ENCODE measurements at regions not wholly inside any gene's neighbourhood (a gene's known extent, or its start where the extent isn't known, plus 50 kb on each side); places are given as distances from the start of the nearest gene placed in this dataset.
A peak's percentile ranks its signal among the peaks of the same experiment; 100 is the strongest.
"Not testable (repeated sequence)": the region's sequence is repeated elsewhere in the genome, so short reads cannot be mapped to it uniquely, and the experiment has no call there.

DNA sequence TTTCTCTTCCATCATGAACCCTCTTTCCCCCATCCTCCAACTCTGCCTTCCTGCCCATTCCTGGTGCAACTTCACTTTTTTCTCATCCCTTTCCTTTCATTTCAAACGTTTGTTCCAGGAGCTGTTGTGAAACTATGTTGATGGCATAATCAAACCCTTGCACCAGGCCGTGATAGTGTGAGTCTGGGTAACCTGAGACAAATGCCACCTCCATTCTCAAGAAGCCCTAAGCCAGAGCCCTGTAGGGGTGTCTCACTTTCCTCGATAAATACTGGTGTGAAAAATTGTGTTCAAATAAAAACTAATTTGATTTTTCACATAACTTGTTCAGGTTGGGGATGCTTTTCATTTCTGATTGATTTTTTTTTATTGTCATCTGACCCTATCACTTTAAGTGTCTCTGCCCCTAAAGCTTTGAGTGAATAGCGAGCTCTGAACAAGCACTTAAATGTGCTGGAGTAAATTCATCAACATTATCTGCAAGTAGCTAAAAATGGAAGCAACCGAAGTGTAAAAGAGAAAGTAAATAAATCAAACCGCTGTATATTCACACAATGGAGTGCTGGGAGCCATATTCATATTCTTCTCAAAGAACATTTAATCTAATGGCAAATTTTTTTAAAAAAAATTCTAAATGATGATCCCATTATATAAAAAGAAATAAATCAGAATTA lies 303.1 kb upstream of the CDYL start:
- no peak for TF ChIP-seq MYC (IDR thresholded peaks at IDR 0.05; ENCODE audit: low read depth, low read length)
- TF ChIP-seq POLR2A (IDR thresholded peaks at IDR 0.05; ENCODE audit: extremely low read depth, insufficient read length): no peak
- TF ChIP-seq, protein P1, sequence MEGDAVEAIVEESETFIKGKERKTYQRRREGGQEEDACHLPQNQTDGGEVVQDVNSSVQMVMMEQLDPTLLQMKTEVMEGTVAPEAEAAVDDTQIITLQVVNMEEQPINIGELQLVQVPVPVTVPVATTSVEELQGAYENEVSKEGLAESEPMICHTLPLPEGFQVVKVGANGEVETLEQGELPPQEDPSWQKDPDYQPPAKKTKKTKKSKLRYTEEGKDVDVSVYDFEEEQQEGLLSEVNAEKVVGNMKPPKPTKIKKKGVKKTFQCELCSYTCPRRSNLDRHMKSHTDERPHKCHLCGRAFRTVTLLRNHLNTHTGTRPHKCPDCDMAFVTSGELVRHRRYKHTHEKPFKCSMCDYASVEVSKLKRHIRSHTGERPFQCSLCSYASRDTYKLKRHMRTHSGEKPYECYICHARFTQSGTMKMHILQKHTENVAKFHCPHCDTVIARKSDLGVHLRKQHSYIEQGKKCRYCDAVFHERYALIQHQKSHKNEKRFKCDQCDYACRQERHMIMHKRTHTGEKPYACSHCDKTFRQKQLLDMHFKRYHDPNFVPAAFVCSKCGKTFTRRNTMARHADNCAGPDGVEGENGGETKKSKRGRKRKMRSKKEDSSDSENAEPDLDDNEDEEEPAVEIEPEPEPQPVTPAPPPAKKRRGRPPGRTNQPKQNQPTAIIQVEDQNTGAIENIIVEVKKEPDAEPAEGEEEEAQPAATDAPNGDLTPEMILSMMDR (IDR thresholded peaks at IDR 0.05; ENCODE audit: low read depth, low read length): no peak
- TF ChIP-seq, protein P2, sequence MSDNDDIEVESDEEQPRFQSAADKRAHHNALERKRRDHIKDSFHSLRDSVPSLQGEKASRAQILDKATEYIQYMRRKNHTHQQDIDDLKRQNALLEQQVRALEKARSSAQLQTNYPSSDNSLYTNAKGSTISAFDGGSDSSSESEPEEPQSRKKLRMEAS (IDR thresholded peaks at IDR 0.05; ENCODE audit: low read depth, low read length): no peak
- no peak overlapping the region for H3K4me3 ChIP-seq (ENCODE audit: low read depth, low read length)
- DNase-seq (ENCODE audit: low read depth): no peak

DNA sequence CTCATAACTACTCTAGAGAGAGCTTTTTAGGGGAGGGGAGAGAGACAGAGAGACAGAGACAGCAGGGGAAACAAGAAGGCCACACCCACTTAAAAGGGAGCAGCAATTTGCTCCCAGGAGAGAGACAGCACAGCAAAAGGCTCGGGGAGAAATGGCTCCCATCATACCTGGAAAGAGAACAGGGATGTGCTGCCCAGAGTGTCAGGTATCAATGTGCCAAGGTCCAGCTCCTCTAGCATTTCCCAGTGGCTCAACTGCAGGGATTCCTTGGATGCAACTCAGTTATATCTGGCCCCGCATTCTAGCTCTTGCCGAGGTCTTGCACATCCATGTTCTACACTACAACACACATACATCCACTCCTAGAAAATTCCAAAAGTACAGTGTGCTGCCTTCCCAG lies 304.0 kb upstream of the CDYL start:
- H3K4me3 ChIP-seq (ENCODE audit: low read depth, low read length): no peak overlapping the region
- TF ChIP-seq, protein P2 (IDR thresholded peaks at IDR 0.05; ENCODE audit: low read depth, low read length): no peak
- TF ChIP-seq, protein P1 (IDR thresholded peaks at IDR 0.05; ENCODE audit: low read depth, low read length): no peak
- TF ChIP-seq MYC (IDR thresholded peaks at IDR 0.05; ENCODE audit: low read depth, low read length) (no peak), POLR2A (IDR thresholded peaks at IDR 0.05; ENCODE audit: extremely low read depth, insufficient read length) (no peak)
- no peak for DNase-seq (ENCODE audit: low read depth)

DNA sequence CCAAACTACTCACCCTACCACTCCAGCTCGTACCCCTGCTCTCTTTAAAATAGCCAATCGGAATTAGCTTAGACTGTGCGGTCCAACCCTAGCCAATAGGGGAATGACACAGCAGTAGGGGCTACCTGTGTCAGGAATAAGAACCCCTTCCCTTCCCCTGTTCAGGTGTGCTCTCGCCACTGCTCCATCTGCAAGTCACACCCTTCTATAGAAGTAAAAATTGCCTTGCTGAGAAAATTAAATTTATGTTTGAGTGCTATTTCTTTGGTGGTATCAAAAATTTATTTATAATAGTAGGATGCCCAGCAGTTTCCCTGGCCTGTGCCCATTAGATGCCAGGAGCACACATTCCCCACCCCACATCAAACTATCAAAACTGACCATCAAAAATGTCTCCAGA lies 304.7 kb upstream of the CDYL start:
- H3K4me3 ChIP-seq (ENCODE audit: low read depth, low read length); DNase-seq (ENCODE audit: low read depth): not testable (repeated sequence)

DNA sequence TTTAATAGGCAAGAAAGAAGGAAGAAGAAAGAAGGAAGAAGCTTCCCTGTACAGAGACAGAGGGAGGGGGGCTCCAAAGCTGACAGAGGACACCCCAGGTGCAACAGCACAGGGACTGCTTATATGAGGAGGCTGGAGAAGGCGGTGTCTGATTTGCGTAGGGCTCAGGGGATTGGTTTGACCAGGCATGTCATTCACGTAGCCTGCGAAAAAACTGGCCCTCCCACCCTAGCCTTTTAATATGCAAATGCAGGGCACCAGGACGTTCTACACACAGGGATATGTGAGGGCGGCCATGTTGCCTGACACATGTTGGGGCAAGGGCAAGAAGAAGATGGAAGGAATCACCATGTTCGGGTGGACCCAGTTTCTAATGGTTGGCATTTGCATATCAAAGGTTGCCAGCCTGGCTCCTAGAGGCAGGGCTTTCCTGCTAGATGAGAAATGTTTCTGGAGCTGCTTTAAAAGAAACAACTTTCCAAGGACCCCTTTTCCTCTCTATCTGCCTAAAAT lies 305.4 kb upstream of the CDYL start:
- no peak overlapping the region for H3K4me3 ChIP-seq (ENCODE audit: low read depth, low read length)
- no peak for DNase-seq (ENCODE audit: low read depth)
- TF ChIP-seq, protein P2 (IDR thresholded peaks at IDR 0.05; ENCODE audit: low read depth, low read length): no peak
- no peak for TF ChIP-seq MYC (IDR thresholded peaks at IDR 0.05; ENCODE audit: low read depth, low read length)
- TF ChIP-seq POLR2A (IDR thresholded peaks at IDR 0.05; ENCODE audit: extremely low read depth, insufficient read length): no peak
- TF ChIP-seq, protein P1 (IDR thresholded peaks at IDR 0.05; ENCODE audit: low read depth, low read length): no peak

DNA sequence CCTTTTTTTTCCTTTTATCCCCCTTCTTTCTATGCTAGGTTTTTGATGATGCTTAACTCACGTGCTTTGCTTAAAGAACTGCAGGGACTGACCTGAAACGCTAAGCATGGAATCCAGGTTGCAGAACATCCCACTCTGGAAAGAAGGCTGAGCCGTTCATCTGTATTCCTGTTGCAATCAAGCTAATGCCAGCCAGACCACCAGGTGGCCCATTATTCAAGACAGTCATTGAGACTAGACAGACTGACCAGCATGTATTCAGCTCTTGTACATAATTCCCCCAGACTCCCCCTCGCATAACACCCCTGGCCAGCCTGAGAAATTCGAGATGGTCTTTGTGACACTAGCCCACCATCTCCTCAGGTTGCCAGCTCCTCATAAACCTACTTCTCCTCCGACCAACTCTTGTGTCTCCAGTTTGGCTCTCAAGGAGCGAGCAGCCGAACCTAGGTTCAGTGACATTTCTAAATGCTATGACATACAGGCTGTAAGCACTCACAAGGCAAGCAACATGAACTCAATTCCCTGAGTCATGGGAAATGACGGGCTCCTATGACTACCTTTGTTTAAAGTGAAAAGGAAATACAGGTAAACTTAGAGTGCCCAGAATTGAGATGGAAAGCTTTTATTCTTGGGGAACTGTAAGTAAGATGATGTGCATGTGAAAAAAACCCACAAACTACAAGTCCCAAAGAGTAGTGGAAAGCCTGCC lies 309.3 kb upstream of the CDYL start:
- DNase-seq (ENCODE audit: low read depth): peak; percentile 18
- TF ChIP-seq, protein P1 (IDR thresholded peaks at IDR 0.05; ENCODE audit: low read depth, low read length): peak; percentile 14
- TF ChIP-seq, protein P2 (IDR thresholded peaks at IDR 0.05; ENCODE audit: low read depth, low read length): no peak
- no peak overlapping the region for H3K4me3 ChIP-seq (ENCODE audit: low read depth, low read length)

DNA sequence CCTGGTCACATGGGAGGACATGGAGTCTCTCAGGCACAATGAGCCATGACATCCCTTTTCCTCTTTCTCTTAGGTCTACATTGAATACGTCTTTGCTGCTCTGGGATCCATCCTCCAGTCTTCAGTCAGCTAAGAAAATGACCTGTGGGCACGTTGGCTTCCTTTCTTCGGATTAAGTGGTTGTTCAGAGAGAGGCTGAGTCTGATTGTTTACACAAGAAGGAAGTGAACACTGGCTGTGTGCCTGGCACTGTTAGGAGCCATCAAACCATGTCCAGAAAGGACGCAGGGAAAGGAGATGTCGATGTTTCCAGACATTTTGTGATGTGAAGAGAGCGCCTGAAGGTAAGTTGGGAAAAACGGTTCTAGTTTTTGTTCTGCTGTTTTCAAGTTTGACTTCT lies 309.9 kb upstream of the CDYL start:
- TF ChIP-seq, protein P2 (IDR thresholded peaks at IDR 0.05; ENCODE audit: low read depth, low read length): no peak
- TF ChIP-seq POLR2A (IDR thresholded peaks at IDR 0.05; ENCODE audit: extremely low read depth, insufficient read length) (no peak), MYC (IDR thresholded peaks at IDR 0.05; ENCODE audit: low read depth, low read length) (no peak)
- TF ChIP-seq, protein P1 (IDR thresholded peaks at IDR 0.05; ENCODE audit: low read depth, low read length): no peak
- no peak overlapping the region for H3K4me3 ChIP-seq (ENCODE audit: low read depth, low read length)
- no peak for DNase-seq (ENCODE audit: low read depth)
